ENCODE measurements at regions not wholly inside any gene's neighbourhood (a gene's known extent, or its start where the extent isn't known, plus 50 kb on each side); places are given as distances from the start of the nearest gene placed in this dataset.

- no peak for TF ChIP-seq ZNF462 (CRISPR knock-in tag; IDR thresholded peaks at IDR 0.05)
- no peak for TF ChIP-seq POLR2AphosphoS5 (IDR thresholded peaks at IDR 0.05; ENCODE audit: low read depth)
- TF ChIP-seq NANOG (IDR thresholded peaks at IDR 0.05; ENCODE audit: borderline replicate concordance): no peak
- no peak for TF ChIP-seq STAT1 (IDR thresholded peaks at IDR 0.05; ENCODE audit: unreplicated experiment)
Measured at GRCh38 chr4:43525646-43526045, 633.1 kb downstream of the GRXCR1 start (continued).

GRCh38 chr4:43547561-43547960 is 655.0 kb downstream of the GRXCR1 start:
- Mint-ChIP-seq H3K27me3 (ENCODE audit: insufficient read depth, low read depth, poor library complexity) (no peaks in the 10 kb centered on the region), H3K9me3 (peaks cover 23% of the 10 kb centered on the region), H3K4me3 (no peak overlapping the region), H3K27ac (no peak overlapping the region), H3K36me3 (ENCODE audit: low read depth) (peaks cover 10% of the 10 kb centered on the region), H3K4me1 (no peaks in the 10 kb centered on the region)
- DNase-seq (ENCODE audit: low spot score) (no peak), ATAC-seq (no peak)
- Histone ChIP-seq H4K20me1 (replicated peaks; ENCODE audit: insufficient read depth) (no peaks in the 10 kb centered on the region), H3K4me1 (ENCODE audit: insufficient read depth) (no peaks in the 10 kb centered on the region), H3K79me2 (replicated peaks; ENCODE audit: insufficient read depth) (no peaks in the 10 kb centered on the region), H3K27ac (ENCODE audit: low read depth) (no peak overlapping the region), H3K4me3 (no peak overlapping the region), H3K9me2 (ENCODE audit: insufficient read depth) (peaks cover 5% of the 10 kb centered on the region; the same call in 1 of the 2 replicates), H2AFZ (no peak overlapping the region), H3F3A (replicated peaks; ENCODE audit: low read depth) (no peaks in the 10 kb centered on the region), H3K27me3 (ENCODE audit: insufficient read depth) (no peaks in the 10 kb centered on the region), H3K36me3 (ENCODE audit: insufficient read depth) (no peaks in the 10 kb centered on the region), H3K4me2 (no peak overlapping the region)
- TF ChIP-seq STAT1 (IDR thresholded peaks at IDR 0.05; ENCODE audit: unreplicated experiment) (no peak), ZNF462 (CRISPR knock-in tag; IDR thresholded peaks at IDR 0.05) (no peak), CREB1 (CRISPR knock-in tag; IDR thresholded peaks at IDR 0.05; ENCODE audit: low read depth) (no peak), ZNF331 (CRISPR knock-in tag; IDR thresholded peaks at IDR 0.05; ENCODE audit: low read depth) (no peak), CTCF (conservative IDR thresholded peaks at IDR 0.05; ENCODE audit: low read depth in 2 of 2) (no peak), NANOG (IDR thresholded peaks at IDR 0.05; ENCODE audit: borderline replicate concordance) (no peak)

Data from GM23338 (cell line).